Left ventricle myocardium superior (tissue), 1 donor: ENCODE measurements at regions not wholly inside any gene's neighbourhood (a gene's known extent, or its start where the extent isn't known, plus 50 kb on each side); places are given as distances from the start of the nearest gene placed in this dataset.

Source experiments
- ATAC-seq: fragments of 200-7000 bp; cut with Tn5 transposase; one replicate; pipeline ENCODE4 v1.9.1; 2020; ENCODE audit warnings: mild to moderate bottlenecking, moderate library complexity
- DNase-seq: peaks from one replicate; pipeline ENCODE4 v3.0.0-alpha.2; 2020
- intact Hi-C: fragments of 100-400 bp; cut with micrococcal nuclease; formaldehyde crosslinking; loops from one replicate; pipeline ENCODE4 v1.11.0; 2022
- donor health status: DM: no; HTN: yes; CAD: no; lungs with severe emphysema.

DNA sequence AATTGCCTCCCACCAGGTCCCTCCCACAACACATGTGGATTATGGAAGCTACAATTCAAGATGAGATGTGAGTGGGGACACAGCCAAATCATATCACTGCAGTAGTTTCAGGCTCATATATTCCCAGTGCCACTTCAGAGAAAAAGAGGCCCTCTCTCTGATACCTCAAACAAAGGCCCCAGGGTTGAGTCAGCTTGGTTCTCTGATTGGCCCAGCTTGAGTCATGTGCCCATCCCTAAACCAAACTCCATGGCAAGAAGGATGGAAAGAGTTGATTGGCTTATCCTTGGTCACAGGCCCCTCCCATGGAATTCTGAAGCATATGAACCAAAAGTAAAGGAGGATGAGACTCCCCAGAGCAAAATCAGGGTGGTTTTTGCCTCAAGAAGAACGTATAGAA, 75.9 kb upstream of the IRX6 start:
- DNase-seq (no peak), ATAC-seq (no peak)
- intact Hi-C loops: no loop called here

DNA sequence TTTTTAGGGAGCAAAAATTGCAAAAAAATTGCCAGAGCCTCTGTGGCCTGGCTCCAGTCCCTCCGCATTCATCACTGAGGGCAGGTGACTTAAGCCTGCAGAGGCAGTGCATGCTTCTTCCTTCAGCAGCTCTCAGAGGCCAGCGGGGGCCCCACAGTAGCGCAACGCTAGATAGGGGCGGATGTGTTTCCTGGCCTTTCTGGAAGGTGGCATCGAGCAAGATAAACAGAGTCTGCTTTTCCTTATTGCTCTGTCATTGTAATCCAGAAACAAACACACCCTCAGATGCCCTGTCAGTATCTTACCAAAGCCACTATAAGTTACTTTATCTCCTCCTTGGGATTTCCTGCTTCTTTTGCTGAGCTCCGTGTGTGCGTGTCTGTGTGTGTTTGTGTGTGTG, 75.5 kb upstream of the IRX6 start:
- ATAC-seq (no peak), DNase-seq (no peak)
- intact Hi-C loops: no loop called here

GRCh38 chr16:55249361-55249760, 74.6 kb upstream of the IRX6 start:
- no peak for DNase-seq
- ATAC-seq: no peak
- intact Hi-C loops: no loop called here

- ATAC-seq: no peak
- intact Hi-C loops: loop anchor here (5.0 kb wide), 1 partner anchor 268 kb away; no protein-coding TSS in a partner anchor
- no peak for DNase-seq
These were observed 74.1 kb upstream of the IRX6 start for GRCh38 chr16:55249936-55250335.

DNA sequence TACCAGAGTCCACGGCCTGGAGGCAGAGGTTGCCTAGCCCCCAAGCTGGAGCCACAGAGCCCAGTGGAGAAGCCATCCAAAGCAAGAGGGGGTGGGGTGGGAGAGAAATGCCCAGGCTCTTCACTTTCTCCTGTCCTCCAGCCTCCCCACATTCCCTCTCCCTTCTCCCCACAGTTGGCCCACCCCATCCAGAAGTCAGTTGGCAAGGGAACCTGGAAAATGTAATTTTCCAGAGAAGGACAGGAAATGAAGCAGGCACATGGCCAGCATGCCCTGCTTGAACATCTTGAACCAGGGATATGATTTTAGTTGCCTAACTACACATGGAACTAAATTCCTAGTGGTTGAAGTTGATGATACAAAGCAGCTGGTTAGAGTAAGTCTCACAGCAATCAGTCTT, 73.3 kb upstream of the IRX6 start:
- intact Hi-C loops: loop anchor here (5.0 kb wide), 1 partner anchor 268 kb away; no protein-coding TSS in a partner anchor
- no peak for DNase-seq
- no peak for ATAC-seq

- DNase-seq: no peak
- ATAC-seq: no peak
- intact Hi-C loops: loop anchor here (5.0 kb wide), 1 partner anchor 269 kb away; no protein-coding TSS in a partner anchor
These were observed 72.9 kb upstream of the IRX6 start for GRCh38 chr16:55251151-55251550.

DNA sequence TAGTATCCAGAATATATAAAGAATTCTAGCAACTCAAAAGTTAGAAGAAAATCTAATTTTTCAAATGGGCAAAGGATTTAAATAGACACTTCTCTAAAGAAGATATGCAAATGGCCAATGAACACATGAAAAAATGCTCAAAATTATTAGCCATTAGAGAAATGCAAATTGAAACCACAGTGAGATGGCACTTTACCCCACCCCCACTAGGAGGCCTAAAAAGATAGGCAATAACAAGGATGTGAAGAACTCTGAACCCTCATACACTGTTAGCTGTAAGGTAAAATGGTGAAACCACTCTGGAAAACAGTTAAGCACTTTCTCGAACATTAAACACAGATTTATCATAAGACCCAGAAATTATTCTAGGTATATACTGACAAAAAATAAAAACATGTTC, 71.4 kb upstream of the IRX6 start:
- ATAC-seq (no peak), DNase-seq (no peak)
- intact Hi-C loops: loop anchor here (5.0 kb wide), 1 partner anchor 270 kb away; no protein-coding TSS in a partner anchor

- intact Hi-C loops: loop anchor here (5.0 kb wide), 1 partner anchor 272 kb away; no protein-coding TSS in a partner anchor
- DNase-seq (no peak), ATAC-seq (no peak)
These were observed 70.0 kb upstream of the IRX6 start for GRCh38 chr16:55253987-55254386.

DNA sequence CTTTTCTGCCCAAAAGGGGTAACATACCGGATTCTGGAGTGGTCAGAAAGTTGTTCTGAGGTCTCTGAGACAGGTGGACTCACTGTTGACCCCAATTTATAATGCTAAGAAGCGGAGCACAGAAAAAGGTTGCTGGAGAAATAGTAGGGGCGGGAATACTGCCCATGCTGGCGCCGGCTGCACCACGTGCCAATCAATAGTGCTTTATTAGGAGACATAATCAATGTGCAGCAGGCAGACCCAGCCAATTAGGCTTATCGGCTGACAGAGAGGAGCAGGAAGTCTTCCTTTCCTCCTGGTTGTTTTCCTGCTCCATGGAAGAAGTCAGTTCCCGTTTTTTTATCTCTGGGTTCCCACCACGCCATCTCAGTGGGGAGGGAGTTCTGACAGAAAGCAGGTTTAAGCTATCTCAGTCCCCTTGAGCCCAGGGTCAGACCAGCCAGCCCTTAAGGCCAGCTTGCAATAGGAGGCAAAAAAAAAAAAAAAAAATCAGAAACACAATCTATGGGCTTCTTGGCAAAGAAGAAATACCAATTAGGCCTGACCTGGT, 68.2 kb upstream of the IRX6 start:
- DNase-seq: no peak
- no peak for ATAC-seq
- intact Hi-C loops: no loop called here

DNA sequence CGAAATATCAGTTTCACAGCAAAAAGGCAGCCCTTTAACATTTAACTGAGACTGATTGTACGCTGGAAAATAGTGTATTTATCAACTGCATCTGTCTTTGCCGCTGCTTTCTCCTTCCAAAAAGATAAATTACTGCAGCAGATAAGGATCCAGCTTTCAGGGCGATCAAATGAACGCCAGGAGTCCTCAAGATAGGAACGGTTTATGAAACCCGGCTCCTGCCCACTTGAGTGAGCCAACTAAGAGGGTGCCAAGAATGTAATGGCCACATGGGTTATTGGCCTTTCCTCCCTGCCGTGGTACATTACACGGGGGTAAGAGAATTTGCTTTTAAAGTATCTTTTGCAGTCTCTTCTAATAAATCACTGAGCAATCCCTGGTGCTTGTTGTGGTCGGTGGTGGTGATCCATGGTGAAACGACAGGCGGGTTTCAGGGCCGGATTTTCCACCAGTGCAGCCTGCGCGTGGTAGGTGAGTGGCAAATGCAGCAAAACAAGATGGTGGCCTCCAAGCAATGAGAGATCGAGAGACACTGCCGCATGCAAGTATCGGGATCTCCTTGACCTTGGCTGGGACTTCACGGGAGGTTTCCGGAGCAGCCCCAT, 67.5 kb upstream of the IRX6 start:
- no peak for ATAC-seq
- intact Hi-C loops: no loop called here
- no peak for DNase-seq

- intact Hi-C loops: no loop called here
- ATAC-seq (peak; percentile 67), DNase-seq (peak; percentile 61)
These were observed 65.9 kb upstream of the IRX6 start for GRCh38 chr16:55257966-55258613.

DNA sequence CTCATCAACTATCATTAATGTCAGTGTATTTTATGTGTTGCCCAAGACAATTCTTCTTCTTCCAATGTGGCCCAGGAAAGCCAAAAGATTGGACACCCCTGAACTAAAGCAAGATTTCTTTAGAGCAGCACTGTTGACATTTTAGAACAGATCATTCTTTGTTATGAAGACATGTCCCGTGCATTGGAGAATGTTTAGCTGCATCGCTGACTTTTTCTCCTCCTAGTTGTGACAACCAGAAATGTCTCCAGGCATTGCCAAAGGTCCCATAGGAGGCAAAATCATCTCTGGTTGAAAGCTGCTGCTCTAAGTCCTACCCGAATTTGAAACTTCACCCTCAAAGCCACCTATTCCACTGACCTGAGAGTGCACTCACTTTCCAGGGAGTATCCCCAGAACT, 62.7 kb upstream of the IRX6 start:
- DNase-seq: no peak
- no peak for ATAC-seq
- intact Hi-C loops: no loop called here

GRCh38 chr16:55263271-55264250, 60.4 kb upstream of the IRX6 start:
- DNase-seq: no peak
- intact Hi-C loops: no loop called here
- ATAC-seq: peak; percentile 93

GRCh38 chr16:55264949-55265348, 59.1 kb upstream of the IRX6 start:
- no peak for ATAC-seq
- intact Hi-C loops: no loop called here
- no peak for DNase-seq

- intact Hi-C loops: no loop called here
- ATAC-seq (no peak), DNase-seq (no peak)
These were observed 58.1 kb upstream of the IRX6 start for GRCh38 chr16:55265926-55266325.

DNA sequence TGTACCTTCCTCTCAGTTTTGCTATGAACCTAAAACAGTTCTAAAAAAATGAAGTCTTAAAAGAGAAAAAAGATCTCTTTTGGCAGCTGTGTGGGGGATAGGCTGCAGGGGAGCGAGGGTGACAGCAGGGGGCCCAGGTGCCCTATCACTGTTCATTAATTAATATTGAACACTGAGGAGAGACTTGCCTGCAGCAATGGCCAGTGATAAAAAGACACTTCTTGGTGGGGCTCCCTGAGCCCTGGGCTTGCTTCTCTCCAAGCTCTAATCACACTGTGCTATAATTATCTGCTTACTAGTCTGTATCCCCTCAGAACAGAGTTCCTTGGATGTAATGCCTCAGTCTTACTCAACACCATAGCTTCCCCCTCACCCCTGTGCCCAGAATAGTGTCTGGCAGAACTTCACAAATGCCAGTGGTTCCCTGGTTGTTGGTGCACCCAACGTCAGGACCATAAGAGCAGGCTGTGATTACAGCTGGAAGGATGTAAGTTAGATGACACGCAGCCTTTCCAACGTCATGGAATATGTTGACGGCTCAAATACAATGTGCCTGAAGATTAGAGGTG, 52.0 kb upstream of the IRX6 start:
- DNase-seq: no peak
- intact Hi-C loops: no loop called here
- ATAC-seq: peak; percentile 97

DNA sequence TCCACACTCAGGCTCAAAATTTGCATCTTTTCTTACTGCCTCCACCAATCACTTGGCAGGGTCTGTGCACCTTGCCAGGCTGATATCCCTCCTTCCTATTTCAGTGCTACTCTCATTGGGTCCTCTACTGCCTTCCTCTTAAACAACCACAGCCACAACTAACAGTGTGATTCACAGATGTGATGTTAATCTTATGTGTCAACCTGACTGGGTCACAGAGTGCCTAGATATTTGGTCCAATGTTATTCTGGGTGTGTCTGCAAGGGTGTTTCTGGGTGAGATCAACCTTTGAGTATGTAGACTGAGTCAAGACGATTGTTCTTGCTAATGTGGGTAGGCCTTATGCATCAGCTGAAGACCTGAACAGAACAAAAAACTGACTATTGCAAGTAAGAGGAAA, 51.3 kb upstream of the IRX6 start:
- intact Hi-C loops: no loop called here
- DNase-seq: no peak
- no peak for ATAC-seq

GRCh38 chr16:55273356-55273755, 50.6 kb upstream of the IRX6 start:
- intact Hi-C loops: no loop called here
- DNase-seq: no peak
- ATAC-seq: no peak

DNA sequence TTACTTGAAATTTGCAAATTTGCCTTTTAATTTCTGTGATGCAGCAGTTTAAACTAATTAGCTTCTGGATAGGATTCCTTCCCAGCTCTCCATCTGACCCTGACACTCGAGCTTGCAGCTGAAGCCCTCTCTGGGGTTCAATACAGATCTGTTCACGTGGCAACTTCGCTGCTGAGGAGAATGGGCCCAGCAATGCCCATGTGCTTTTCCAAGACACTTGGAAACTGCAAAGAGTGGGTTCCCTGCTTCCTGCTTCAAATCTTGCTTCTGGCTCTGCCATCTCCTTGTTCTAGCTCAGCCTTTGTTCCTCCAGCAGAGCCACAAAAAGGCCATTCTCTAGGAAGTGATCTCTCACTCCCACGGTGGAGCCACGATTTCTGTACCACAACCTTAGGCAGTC, 50.0 kb upstream of the IRX6 start:
- intact Hi-C loops: no loop called here

More for the DNA sequence above, 50.0 kb upstream of the IRX6 start:
- no peak for ATAC-seq
- DNase-seq: no peak
